Small intestine (tissue), 7 donors: ENCODE measurements at regions not wholly inside any gene's neighbourhood (a gene's known extent, or its start where the extent isn't known, plus 50 kb on each side); places are given as distances from the start of the nearest gene placed in this dataset.

Experiments used
- DNase-seq, 2 donors: peaks; one replicate each; pipeline versions ENCODE4 v3.0.0 to v3.0.0-alpha.2; 2013
- FAIRE-seq: peaks from 2 replicates; lab custom pipeline; 2012; peaks lifted over from hg19 to GRCh38; lab: Jason Lieb, UNC
- H3K27ac ChIP-seq, 3 donors: one replicate each; pipeline ENCODE4 v1.5.1; 2013; ENCODE audit warnings: low read length in 2 of 3, mild to moderate bottlenecking in 2 of 3, control low read depth in 1 of 3, inconsistent platforms in 1 of 3, low read depth in 1 of 3, moderate library complexity in 1 of 3
- H3K27me3 ChIP-seq, 3 donors: one replicate each; pipeline ENCODE4 v1.6.1; 2013; ENCODE audit warnings: low read length in 3 of 3, inconsistent platforms in 1 of 3; ENCODE audit not compliant: control insufficient read depth in 3 of 3, insufficient read depth in 3 of 3
- H3K36me3 ChIP-seq, 3 donors: one replicate each; pipeline ENCODE4 v1.6.1; 2013; ENCODE audit warnings: low read length in 3 of 3, inconsistent platforms in 1 of 3, low read depth in 1 of 3, mild to moderate bottlenecking in 1 of 3, moderate library complexity in 1 of 3; ENCODE audit not compliant: control insufficient read depth in 3 of 3, insufficient read depth in 2 of 3
- H3K4me1 ChIP-seq, 3 donors: one replicate each; pipeline ENCODE4 v1.6.1; 2013; ENCODE audit warnings: low read length in 2 of 3, inconsistent platforms in 1 of 3, low read depth in 1 of 3, mild to moderate bottlenecking in 1 of 3, moderate library complexity in 1 of 3; ENCODE audit not compliant: control insufficient read depth in 3 of 3, insufficient read depth in 2 of 3
- H3K4me3 ChIP-seq, 3 donors: one replicate each; pipeline ENCODE4 v1.5.1; 2013; ENCODE audit warnings: low read length in 3 of 3, control low read depth in 1 of 3, inconsistent platforms in 1 of 3, low read depth in 1 of 3, mild to moderate bottlenecking in 1 of 3, moderate library complexity in 1 of 3
- H3K9me3 ChIP-seq, 2 donors: one replicate each; pipeline ENCODE4 v1.6.1; 2013; ENCODE audit warnings: low read depth in 1 of 2, low read length in 1 of 2; ENCODE audit not compliant: control insufficient read depth in 2 of 2, insufficient read depth in 1 of 2
- WGBS, 3 donors: extraction: QIAGEN DNeasy Blood & Tissue Kit; methylation state at CpG; one replicate each; pipeline ENCODE4 v1.1.7; 2013; 5-methylcytosine and 5-hydroxymethylcytosine counted together
- donor health status: healthy with polysubstance abuse.
- donor health status: control.
- donor health status: control.
- donor health status: Bipolar disorder and iron deficiency.
- donor health status: healthy.

GRCh38 chr6:104324301-104324700 lies 535.4 kb downstream of the HACE1 start:
- Histone ChIP-seq H3K9me3 (no peaks in the 10 kb centered on the region), H3K4me3 (no peak overlapping the region), H3K36me3 (no peaks in the 10 kb centered on the region), H3K27ac (no peak overlapping the region), H3K27me3 (no peaks in the 10 kb centered on the region), H3K4me1 (no peaks in the 10 kb centered on the region)
- no peak for FAIRE-seq
- 85 to 94% (median 94%) methylated on average over 1 of the region's 1 CpG for WGBS, 3 donors
- DNase-seq: no peak

- Histone ChIP-seq H3K36me3 (no peaks in the 10 kb centered on the region), H3K9me3 (no peaks in the 10 kb centered on the region), H3K4me3 (no peak overlapping the region), H3K27me3 (no peaks in the 10 kb centered on the region), H3K4me1 (no peaks in the 10 kb centered on the region), H3K27ac (no peak overlapping the region)
- 60 to 67% (median 65%) methylated on average over 5 of the region's 5 CpGs for WGBS, 3 donors
- DNase-seq (no peak), FAIRE-seq (no peak)
Observed at GRCh38 chr6:104322841-104323240, 536.9 kb downstream of the HACE1 start.

- no peak for FAIRE-seq
- no peak for DNase-seq
- WGBS, 3 donors: 86 to 87% (median 86%) methylated on average over 1 of the region's 1 CpG
- Histone ChIP-seq H3K4me1 (no peaks in the 10 kb centered on the region), H3K9me3 (no peaks in the 10 kb centered on the region), H3K27me3 (no peaks in the 10 kb centered on the region), H3K36me3 (no peaks in the 10 kb centered on the region), H3K4me3 (no peak overlapping the region), H3K27ac (no peak overlapping the region)
Observed at GRCh38 chr6:104321301-104321700, 538.4 kb downstream of the HACE1 start.

DNA sequence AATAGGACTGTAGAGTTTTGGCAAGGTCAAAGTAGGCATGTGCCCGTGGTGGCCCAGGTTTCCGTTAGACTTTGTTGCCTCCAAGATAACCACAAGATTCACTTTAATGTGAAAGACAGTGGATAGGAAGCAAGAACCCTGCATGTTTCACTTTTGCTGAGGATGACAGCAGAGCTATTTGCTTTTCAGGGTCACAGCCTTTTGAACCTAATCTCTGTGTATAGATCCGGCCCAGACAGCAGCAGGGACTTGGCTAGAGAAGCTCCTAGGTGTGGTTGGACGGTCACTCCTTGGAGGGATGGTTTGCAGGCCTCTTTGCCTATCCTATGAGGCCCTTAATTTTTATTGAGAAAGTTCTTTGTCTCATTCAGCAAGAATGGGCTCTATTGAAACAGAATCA lies 538.8 kb downstream of the HACE1 start:
- Histone ChIP-seq H3K4me3 (no peak overlapping the region), H3K27ac (no peak overlapping the region), H3K4me1 (no peaks in the 10 kb centered on the region), H3K9me3 (no peaks in the 10 kb centered on the region), H3K27me3 (no peaks in the 10 kb centered on the region), H3K36me3 (no peaks in the 10 kb centered on the region)
- FAIRE-seq (no peak), DNase-seq (no peak)
- WGBS, 3 donors: 34 to 57% (median 35%) methylated on average over 4 of the region's 4 CpGs

GRCh38 chr6:104312851-104313250 lies 546.9 kb downstream of the HACE1 start:
- Histone ChIP-seq H3K4me3 (no peak overlapping the region), H3K27me3 (no peaks in the 10 kb centered on the region), H3K27ac (no peak overlapping the region), H3K36me3 (no peaks in the 10 kb centered on the region), H3K4me1 (no peaks in the 10 kb centered on the region), H3K9me3 (no peaks in the 10 kb centered on the region)
- DNase-seq (no peak), FAIRE-seq (no peak)
- WGBS, 3 donors: 70 to 85% (median 79%) methylated on average over 3 of the region's 3 CpGs

DNA sequence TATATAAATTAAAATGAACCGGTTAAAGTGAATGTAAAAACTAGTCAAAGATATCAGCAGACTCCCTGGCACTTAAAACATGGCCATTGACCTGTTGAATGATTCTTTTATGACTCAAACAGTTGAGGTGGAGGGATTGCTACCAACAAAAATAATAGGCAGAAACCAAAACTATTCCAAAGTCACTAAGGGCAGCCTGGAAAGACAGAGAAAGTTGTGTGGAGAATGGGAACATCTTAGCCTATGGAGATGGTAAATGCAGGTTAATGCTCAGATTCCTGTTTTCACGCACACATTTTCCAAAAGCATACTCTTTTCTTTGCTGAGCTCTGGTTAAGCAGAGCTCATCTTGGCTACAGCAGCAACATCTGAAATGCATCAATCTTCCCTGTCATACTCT lies 553.5 kb downstream of the HACE1 start:
- FAIRE-seq (no peak), DNase-seq (no peak)
- Histone ChIP-seq H3K4me1 (no peaks in the 10 kb centered on the region), H3K27ac (no peak overlapping the region), H3K4me3 (no peak overlapping the region), H3K9me3 (no peaks in the 10 kb centered on the region), H3K27me3 (no peaks in the 10 kb centered on the region), H3K36me3 (no peaks in the 10 kb centered on the region)
- WGBS, 3 donors: 81 to 87% (median 85%) methylated on average over 2 of the region's 2 CpGs

GRCh38 chr6:104305206-104305605 lies 554.5 kb downstream of the HACE1 start:
- no peaks in the 10 kb centered on the region for H3K4me1 ChIP-seq
- WGBS, 3 donors: 74 to 88% (median 74%) methylated on average over 5 of the region's 5 CpGs
- H3K9me3 ChIP-seq: no peaks in the 10 kb centered on the region
- H3K4me3 ChIP-seq: no peak overlapping the region
- FAIRE-seq (no peak), DNase-seq (no peak)
- no peak overlapping the region for H3K27ac ChIP-seq
- no peaks in the 10 kb centered on the region for H3K36me3 ChIP-seq
- H3K27me3 ChIP-seq: no peaks in the 10 kb centered on the region

GRCh38 chr6:104301951-104302350 lies 557.8 kb downstream of the HACE1 start:
- Histone ChIP-seq H3K4me3 (no peak overlapping the region), H3K9me3 (no peaks in the 10 kb centered on the region), H3K27me3 (no peaks in the 10 kb centered on the region), H3K27ac (no peak overlapping the region), H3K4me1 (no peaks in the 10 kb centered on the region), H3K36me3 (no peaks in the 10 kb centered on the region)
- WGBS, 3 donors: 52 to 81% (median 63%) methylated on average over 10 of the region's 10 CpGs
- FAIRE-seq (no peak), DNase-seq (no peak)

GRCh38 chr6:104286641-104287040 lies 573.1 kb downstream of the HACE1 start:
- H3K27ac ChIP-seq: no peak overlapping the region
- FAIRE-seq: no peak
- H3K9me3 ChIP-seq: no peaks in the 10 kb centered on the region
- no peak overlapping the region for H3K4me3 ChIP-seq
- no peak for DNase-seq
- H3K4me1 ChIP-seq: no peaks in the 10 kb centered on the region
- no peaks in the 10 kb centered on the region for H3K36me3 ChIP-seq
- no peaks in the 10 kb centered on the region for H3K27me3 ChIP-seq
- WGBS, 3 donors: 90 to 95% (median 90%) methylated on average over 1 of the region's 1 CpG
